Choroid plexus epithelial cell (primary cell): ENCODE measurements at regions not wholly inside any gene's neighbourhood (a gene's known extent, or its start where the extent isn't known, plus 50 kb on each side); places are given as distances from the start of the nearest gene placed in this dataset.
A peak's percentile ranks its signal among the peaks of the same experiment; 100 is the strongest.

Experiments used
- DNase-seq: peaks from one replicate; pipeline ENCODE4 v3.0.0-alpha.2; 2010; ENCODE audit warnings: low read depth
- H3K4me3 ChIP-seq: 2 replicates; pipeline ENCODE4 v1.5.1; 2011; ENCODE audit warnings: low read depth, mild to moderate bottlenecking, control low read depth, low read length, moderate library complexity
- CTCF ChIP-seq: conservative IDR thresholded peaks from 2 replicates; pipeline ENCODE4 v1.5.1; 2011; ENCODE audit warnings: low read depth, mild to moderate bottlenecking, control low read depth, inconsistent platforms, low read length, moderate library complexity

GRCh38 chr14:87179936-87180335 lies 813.0 kb downstream of the GALC start:
- H3K4me3 ChIP-seq, result no peak overlapping the region
- no peak for DNase-seq
- TF ChIP-seq CTCF, result no peak

GRCh38 chr14:87178277-87178676 lies 814.7 kb downstream of the GALC start:
- H3K4me3 ChIP-seq, result no peak overlapping the region
- no peak for DNase-seq
- TF ChIP-seq CTCF, result no peak

GRCh38 chr14:87175175-87175574 lies 817.8 kb downstream of the GALC start:
- TF ChIP-seq CTCF, result no peak
- no peak overlapping the region for H3K4me3 ChIP-seq
- no peak for DNase-seq

GRCh38 chr14:87171141-87171540 lies 821.8 kb downstream of the GALC start:
- no peak overlapping the region for H3K4me3 ChIP-seq
- DNase-seq, result peak; percentile 1
- no peak for TF ChIP-seq CTCF

- DNase-seq, result peak; percentile 11
- no peak for TF ChIP-seq CTCF
- no peak overlapping the region for H3K4me3 ChIP-seq
Observed at GRCh38 chr14:87170179-87170578, 822.8 kb downstream of the GALC start.

- no peak overlapping the region for H3K4me3 ChIP-seq
- no peak for DNase-seq
- TF ChIP-seq CTCF, result no peak
Observed at GRCh38 chr14:87169362-87169761, 823.6 kb downstream of the GALC start.

GRCh38 chr14:87161502-87161901 lies 831.5 kb downstream of the GALC start:
- H3K4me3 ChIP-seq, result no peak overlapping the region
- TF ChIP-seq CTCF, result no peak
- no peak for DNase-seq
